A673 (cell line): ENCODE measurements at regions not wholly inside any gene's neighbourhood (a gene's known extent, or its start where the extent isn't known, plus 50 kb on each side); places are given as distances from the start of the nearest gene placed in this dataset.

Source experiments
- EZH2 ChIP-seq: fragments of 200-600 bp; sonication (generic); IDR thresholded peaks from 2 replicates; pipeline ENCODE4 v1.6.1; 2017; ENCODE audit warnings: borderline replicate concordance, low read depth, mild to moderate bottlenecking, mixed read lengths, antibody characterized with exemption, low read length; ENCODE audit not compliant: poor library complexity, severe bottlenecking
- TF ChIP-seq, protein P1 (sequence below): fragments of 300-800, 200-600 bp; sonication (generic); conservative IDR thresholded peaks from 2 replicates; pipeline ENCODE4 v1.5.1; 2017; ENCODE audit warnings: low read depth, mild to moderate bottlenecking, antibody characterized with exemption, low read length, moderate library complexity, mixed read lengths

GRCh38 chr2:61605245-61605644 lies 67.1 kb upstream of the XPO1 start:
- TF ChIP-seq, protein P1, sequence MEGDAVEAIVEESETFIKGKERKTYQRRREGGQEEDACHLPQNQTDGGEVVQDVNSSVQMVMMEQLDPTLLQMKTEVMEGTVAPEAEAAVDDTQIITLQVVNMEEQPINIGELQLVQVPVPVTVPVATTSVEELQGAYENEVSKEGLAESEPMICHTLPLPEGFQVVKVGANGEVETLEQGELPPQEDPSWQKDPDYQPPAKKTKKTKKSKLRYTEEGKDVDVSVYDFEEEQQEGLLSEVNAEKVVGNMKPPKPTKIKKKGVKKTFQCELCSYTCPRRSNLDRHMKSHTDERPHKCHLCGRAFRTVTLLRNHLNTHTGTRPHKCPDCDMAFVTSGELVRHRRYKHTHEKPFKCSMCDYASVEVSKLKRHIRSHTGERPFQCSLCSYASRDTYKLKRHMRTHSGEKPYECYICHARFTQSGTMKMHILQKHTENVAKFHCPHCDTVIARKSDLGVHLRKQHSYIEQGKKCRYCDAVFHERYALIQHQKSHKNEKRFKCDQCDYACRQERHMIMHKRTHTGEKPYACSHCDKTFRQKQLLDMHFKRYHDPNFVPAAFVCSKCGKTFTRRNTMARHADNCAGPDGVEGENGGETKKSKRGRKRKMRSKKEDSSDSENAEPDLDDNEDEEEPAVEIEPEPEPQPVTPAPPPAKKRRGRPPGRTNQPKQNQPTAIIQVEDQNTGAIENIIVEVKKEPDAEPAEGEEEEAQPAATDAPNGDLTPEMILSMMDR, result no peak
- TF ChIP-seq EZH2, result no peak
